ENCODE measurements at regions not wholly inside any gene's neighbourhood (a gene's known extent, or its start where the extent isn't known, plus 50 kb on each side); places are given as distances from the start of the nearest gene placed in this dataset.

DNA sequence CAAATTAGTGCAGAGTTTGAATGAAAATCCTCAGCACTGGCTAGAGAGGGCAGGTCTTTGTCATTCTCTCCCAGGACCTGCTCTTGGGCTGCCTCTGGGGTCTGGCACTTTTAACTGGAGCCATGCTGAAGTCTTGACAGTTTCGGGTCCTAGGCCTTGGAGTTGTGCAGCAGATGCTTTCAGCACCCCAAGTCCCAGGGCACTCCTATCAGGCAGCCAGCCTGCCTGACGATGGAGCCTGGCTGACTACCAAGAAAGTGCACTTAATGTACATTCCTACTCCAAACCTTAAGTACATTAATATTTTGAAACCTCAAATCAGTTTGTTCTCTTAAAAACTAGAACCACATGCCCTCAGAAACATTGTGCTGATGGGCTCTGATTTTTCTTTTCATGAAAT lies 69.3 kb upstream of the CXCL14 start:
- TF ChIP-seq, protein P1, sequence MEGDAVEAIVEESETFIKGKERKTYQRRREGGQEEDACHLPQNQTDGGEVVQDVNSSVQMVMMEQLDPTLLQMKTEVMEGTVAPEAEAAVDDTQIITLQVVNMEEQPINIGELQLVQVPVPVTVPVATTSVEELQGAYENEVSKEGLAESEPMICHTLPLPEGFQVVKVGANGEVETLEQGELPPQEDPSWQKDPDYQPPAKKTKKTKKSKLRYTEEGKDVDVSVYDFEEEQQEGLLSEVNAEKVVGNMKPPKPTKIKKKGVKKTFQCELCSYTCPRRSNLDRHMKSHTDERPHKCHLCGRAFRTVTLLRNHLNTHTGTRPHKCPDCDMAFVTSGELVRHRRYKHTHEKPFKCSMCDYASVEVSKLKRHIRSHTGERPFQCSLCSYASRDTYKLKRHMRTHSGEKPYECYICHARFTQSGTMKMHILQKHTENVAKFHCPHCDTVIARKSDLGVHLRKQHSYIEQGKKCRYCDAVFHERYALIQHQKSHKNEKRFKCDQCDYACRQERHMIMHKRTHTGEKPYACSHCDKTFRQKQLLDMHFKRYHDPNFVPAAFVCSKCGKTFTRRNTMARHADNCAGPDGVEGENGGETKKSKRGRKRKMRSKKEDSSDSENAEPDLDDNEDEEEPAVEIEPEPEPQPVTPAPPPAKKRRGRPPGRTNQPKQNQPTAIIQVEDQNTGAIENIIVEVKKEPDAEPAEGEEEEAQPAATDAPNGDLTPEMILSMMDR (IDR thresholded peaks at IDR 0.05; ENCODE audit: poor library complexity, severe bottlenecking), result no peak
- TF ChIP-seq SMC3 (conservative IDR thresholded peaks at IDR 0.05; ENCODE audit: poor library complexity) (no peak), TAF1 (IDR thresholded peaks at IDR 0.05; ENCODE audit: low read depth) (no peak), POLR2AphosphoS5 (IDR thresholded peaks at IDR 0.05) (no peak)

Data from neural cell (in vitro differentiated cells).